Activated CD8-positive, alpha-beta memory T cell treated with anti-CD3 and anti-CD28 coated beads, Interleukin-2, amount 10 ng/mL, durations not matched to agents 7 days and 5 days (primary cell): ENCODE measurements at regions not wholly inside any gene's neighbourhood (a gene's known extent, or its start where the extent isn't known, plus 50 kb on each side); places are given as distances from the start of the nearest gene placed in this dataset.
"Not testable (repeated sequence)": the region's sequence is repeated elsewhere in the genome, so short reads cannot be mapped to it uniquely, and the experiment has no call there.

Source experiments
- ATAC-seq: fragments of 150-1000 bp; cut with Tn5 transposase; one replicate; pipeline ENCODE4 v1.10.0; 2021; ENCODE audit warnings: moderate library complexity
- CTCF ChIA-PET: fragments of 350-600 bp; sonication (Branson Sonifier 250); formaldehyde crosslinking; loops from one replicate; lab custom pipeline; 2021; ENCODE audit warnings: antibody characterized with exemption; lab: Charles Lee
- DNase-seq: peaks from one replicate; pipeline ENCODE4 v3.0.0-alpha.2; 2020
- H3K27ac Mint-ChIP-seq: one replicate; pipeline ENCODE4 v1.8.0; 2021; ENCODE audit warnings: mild to moderate bottlenecking, mixed read lengths
- H3K27me3 Mint-ChIP-seq: one replicate; pipeline ENCODE4 v1.8.0; 2021; ENCODE audit warnings: mixed read lengths
- H3K36me3 Mint-ChIP-seq: one replicate; pipeline ENCODE4 v1.8.0; 2021; ENCODE audit warnings: mild to moderate bottlenecking, mixed read lengths
- H3K4me1 Mint-ChIP-seq: one replicate; pipeline ENCODE4 v1.8.0; 2021; ENCODE audit warnings: mixed read lengths
- H3K4me3 Mint-ChIP-seq: one replicate; pipeline ENCODE4 v1.8.0; 2021; ENCODE audit warnings: mild to moderate bottlenecking, moderate library complexity, mixed read lengths
- H3K9me3 Mint-ChIP-seq: one replicate; pipeline ENCODE4 v1.8.0; 2022; ENCODE audit warnings: low read depth, mixed read lengths

DNA sequence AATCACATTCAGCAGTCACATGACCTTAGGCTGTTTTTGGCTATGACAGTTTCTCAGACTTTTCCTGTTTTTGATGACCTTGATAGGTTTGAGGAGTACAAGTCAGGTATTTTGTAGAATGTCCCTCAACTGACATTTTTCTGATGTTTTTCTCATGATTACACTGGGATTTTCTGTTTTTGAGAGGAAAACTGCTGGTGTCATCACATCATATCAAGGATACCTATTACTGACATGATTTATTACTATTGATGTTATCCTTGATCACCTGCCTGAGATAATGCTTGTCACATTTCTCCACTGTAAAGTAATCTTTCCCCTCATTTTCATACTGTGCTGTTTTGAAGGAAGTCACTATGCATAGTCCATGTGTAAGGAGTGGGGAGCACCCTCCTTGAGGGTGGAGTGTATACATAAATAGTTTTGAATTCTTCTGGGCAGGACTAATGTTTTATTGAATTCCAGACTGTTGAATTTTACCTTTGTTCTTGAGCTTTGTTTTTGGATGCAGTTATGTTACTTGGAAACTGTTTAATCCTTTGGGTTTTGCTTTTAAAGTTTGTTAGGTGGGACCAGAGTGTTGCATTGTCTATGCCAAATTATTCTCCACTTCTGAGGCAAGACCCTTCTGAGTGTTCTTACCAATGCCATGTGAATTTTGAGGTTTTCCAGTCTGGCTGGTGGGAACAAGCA is 444.5 kb upstream of the FAR2 start:
- no peak overlapping the region for H3K4me3 Mint-ChIP-seq
- no peaks in the 10 kb centered on the region for H3K9me3 Mint-ChIP-seq
- no peak overlapping the region for H3K27ac Mint-ChIP-seq
- no peak for DNase-seq
- no peaks in the 10 kb centered on the region for H3K4me1 Mint-ChIP-seq
- H3K36me3 Mint-ChIP-seq = no peaks in the 10 kb centered on the region
- CTCF ChIA-PET = no interaction called here
- no peaks in the 10 kb centered on the region for H3K27me3 Mint-ChIP-seq
- no peak for ATAC-seq

DNA sequence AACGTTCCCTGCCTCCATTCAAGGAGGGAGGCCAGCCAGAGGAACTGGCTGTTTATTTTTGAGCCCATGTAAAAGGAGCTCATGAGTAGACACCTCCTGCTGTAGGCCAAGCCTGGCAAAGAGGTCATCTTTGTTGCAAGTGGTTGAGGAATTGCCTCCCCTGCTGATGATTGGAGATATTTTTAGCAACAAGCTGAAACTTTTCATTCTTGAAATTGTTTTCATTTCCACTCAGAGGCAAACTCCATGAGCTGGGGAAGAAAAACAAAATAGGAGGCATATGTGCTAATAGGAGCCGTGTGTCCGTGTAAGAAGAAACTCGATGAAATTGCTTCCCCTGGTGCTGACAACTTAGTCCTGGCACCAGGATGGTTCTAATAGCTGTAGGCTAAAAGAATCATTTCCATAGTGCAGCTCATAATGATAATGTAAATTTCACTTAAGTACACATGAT is 440.1 kb upstream of the FAR2 start:
- no peak for ATAC-seq
- no peaks in the 10 kb centered on the region for H3K4me1 Mint-ChIP-seq
- CTCF ChIA-PET = no interaction called here

DNA sequence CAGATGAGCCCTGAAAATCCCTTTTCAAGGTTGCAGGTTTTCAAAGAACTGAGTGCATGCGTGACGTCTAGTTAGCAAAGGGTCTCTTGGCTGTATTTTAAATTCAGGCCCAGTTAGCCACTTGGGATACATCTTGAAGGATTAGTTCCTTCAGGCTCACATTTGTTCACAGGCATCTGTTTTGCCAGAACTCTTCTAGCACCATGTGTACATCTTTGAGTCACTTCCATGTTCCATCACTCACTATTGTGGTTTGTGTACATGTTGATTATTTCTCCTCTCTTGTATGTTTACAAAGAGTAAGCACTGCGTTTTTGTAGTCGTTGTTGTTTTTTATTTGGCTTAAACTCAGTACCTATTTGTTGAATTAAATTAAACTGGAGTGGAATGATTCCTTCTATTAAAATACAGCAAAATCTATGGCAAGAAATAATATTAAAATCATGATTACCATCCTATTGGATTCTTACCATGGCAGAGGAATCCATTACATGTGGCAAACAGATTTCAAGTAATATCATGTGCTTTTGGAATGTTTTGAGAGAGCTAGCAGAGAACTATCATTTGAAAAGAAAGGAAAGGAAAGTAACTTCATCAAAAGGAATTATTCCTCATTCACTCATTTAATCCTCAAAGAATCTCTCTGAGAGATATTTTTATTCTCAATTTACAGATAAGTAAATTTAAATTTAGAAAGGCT is 438.9 kb upstream of the FAR2 start:
- Mint-ChIP-seq H3K9me3 (peaks cover 2% of the 10 kb centered on the region), H3K36me3 (no peaks in the 10 kb centered on the region), H3K27me3 (peaks cover 2% of the 10 kb centered on the region), H3K27ac (no peak overlapping the region), H3K4me1 (no peaks in the 10 kb centered on the region), H3K4me3 (no peak overlapping the region)
- CTCF ChIA-PET = no interaction called here
- ATAC-seq (no peak), DNase-seq (no peak)

More for the DNA sequence above, 440.1 kb upstream of the FAR2 start:
- H3K36me3 Mint-ChIP-seq = no peaks in the 10 kb centered on the region
- H3K9me3 Mint-ChIP-seq = peaks cover 1% of the 10 kb centered on the region
- DNase-seq = no peak
- no peak overlapping the region for H3K4me3 Mint-ChIP-seq
- H3K27me3 Mint-ChIP-seq = peaks cover 2% of the 10 kb centered on the region
- no peak overlapping the region for H3K27ac Mint-ChIP-seq

DNA sequence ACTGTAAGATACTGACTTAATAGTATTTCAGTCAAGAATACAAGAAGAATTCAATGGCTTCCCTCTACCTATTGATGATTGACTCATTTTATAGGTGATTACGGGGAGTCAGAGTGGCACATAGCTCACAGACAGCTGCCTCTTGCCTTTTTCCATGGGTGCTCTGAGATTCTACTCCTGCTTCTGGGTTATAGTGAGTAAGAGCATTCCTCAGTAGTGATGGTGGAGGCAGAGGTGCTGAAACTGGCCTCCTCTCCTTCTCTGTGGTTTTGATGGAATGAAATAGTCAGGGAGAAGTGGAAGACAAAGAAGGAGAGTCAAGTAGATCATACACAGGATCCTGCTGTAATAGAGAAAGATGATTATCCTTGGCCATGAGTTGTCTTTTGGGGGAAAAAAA is 438.2 kb upstream of the FAR2 start:
- Mint-ChIP-seq H3K9me3 (peaks cover 4% of the 10 kb centered on the region), H3K27ac (no peak overlapping the region), H3K4me1 (no peaks in the 10 kb centered on the region), H3K4me3 (no peak overlapping the region), H3K27me3 (peaks cover 2% of the 10 kb centered on the region), H3K36me3 (no peaks in the 10 kb centered on the region)
- CTCF ChIA-PET = no interaction called here
- ATAC-seq = no peak
- no peak for DNase-seq

DNA sequence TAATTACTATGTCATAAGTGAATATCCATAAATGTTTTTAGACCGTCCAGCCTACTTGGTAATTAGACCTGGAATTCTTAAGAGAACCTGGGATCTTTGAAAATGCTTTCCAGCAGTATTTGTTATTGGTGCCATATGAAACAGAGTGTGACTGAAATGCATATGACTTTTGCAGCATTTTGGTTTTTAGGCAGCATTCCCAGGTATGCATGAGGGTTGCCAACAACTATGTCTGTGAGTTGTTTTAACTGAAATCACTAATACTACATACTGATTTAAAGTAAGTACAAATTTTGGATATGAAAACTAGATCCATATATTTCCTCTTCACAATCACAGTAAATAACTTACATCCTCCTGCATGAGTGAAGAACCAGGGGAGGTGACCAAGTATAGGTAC is 437.7 kb upstream of the FAR2 start:
- H3K27me3 Mint-ChIP-seq = peaks cover 2% of the 10 kb centered on the region
- no peaks in the 10 kb centered on the region for H3K4me1 Mint-ChIP-seq
- ATAC-seq (no peak), DNase-seq (no peak)
- CTCF ChIA-PET = no interaction called here
- H3K27ac Mint-ChIP-seq = no peak overlapping the region
- peaks cover 4% of the 10 kb centered on the region for H3K9me3 Mint-ChIP-seq
- H3K36me3 Mint-ChIP-seq = no peaks in the 10 kb centered on the region
- H3K4me3 Mint-ChIP-seq = no peak overlapping the region

DNA sequence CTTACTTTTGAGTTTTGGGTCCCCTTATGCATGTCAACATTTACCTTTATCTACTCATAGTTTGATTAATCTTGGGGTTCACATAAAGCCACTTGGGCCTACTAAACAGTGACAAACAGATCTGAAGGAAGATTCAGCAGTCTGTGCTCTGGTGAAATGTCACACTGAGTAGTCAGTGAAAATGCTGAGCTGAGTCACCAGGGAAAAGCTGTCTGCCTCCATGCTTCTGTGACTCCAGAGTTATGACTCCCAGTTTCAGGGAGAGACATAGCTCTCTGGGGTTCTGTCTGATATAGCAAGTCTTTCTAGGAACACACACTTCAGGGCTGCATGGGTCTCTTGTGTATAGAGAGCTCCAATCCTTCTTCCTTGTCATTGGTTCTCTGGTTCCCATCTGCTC is 406.3 kb upstream of the FAR2 start:
- CTCF ChIA-PET = no interaction called here
- DNase-seq = no peak

DNA sequence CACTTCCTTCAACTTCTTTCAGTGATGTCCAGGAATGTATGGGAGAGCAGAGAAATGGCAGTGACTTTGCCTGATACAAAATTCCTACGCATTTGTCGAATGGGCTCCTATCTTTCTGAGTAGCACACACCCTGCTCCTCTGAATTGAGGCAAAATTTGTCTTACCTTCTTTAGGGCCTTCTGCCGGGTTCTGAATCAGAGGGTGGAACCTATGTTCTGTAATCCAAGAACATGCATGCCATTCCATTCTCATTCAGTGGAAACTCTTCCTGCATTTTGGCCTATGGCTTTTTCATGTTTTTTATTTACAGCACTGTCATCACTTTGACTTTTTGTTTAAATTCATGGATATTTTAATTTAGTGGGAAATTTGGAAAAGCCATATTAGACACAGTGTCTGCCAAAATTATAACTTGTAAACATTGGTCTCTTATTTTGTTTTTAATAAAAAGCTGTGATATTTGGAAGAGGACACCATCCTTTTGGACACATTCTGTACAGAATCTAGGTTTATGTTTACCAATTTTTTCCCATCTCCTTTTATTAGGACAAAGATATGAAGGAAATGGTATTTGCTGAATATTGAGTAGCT is 402.2 kb upstream of the FAR2 start:
- H3K27ac Mint-ChIP-seq = no peak overlapping the region
- no peaks in the 10 kb centered on the region for H3K27me3 Mint-ChIP-seq
- no peaks in the 10 kb centered on the region for H3K4me1 Mint-ChIP-seq
- H3K9me3 Mint-ChIP-seq = no peaks in the 10 kb centered on the region
- CTCF ChIA-PET = no interaction called here
- H3K4me3 Mint-ChIP-seq = no peak overlapping the region
- DNase-seq = no peak
- H3K36me3 Mint-ChIP-seq = no peaks in the 10 kb centered on the region
- no peak for ATAC-seq

More for the DNA sequence above, 406.3 kb upstream of the FAR2 start:
- no peak overlapping the region for H3K4me3 Mint-ChIP-seq
- H3K36me3 Mint-ChIP-seq = no peaks in the 10 kb centered on the region
- no peaks in the 10 kb centered on the region for H3K4me1 Mint-ChIP-seq
- no peak for ATAC-seq
- H3K27ac Mint-ChIP-seq = no peak overlapping the region
- H3K9me3 Mint-ChIP-seq = no peaks in the 10 kb centered on the region
- no peaks in the 10 kb centered on the region for H3K27me3 Mint-ChIP-seq

DNA sequence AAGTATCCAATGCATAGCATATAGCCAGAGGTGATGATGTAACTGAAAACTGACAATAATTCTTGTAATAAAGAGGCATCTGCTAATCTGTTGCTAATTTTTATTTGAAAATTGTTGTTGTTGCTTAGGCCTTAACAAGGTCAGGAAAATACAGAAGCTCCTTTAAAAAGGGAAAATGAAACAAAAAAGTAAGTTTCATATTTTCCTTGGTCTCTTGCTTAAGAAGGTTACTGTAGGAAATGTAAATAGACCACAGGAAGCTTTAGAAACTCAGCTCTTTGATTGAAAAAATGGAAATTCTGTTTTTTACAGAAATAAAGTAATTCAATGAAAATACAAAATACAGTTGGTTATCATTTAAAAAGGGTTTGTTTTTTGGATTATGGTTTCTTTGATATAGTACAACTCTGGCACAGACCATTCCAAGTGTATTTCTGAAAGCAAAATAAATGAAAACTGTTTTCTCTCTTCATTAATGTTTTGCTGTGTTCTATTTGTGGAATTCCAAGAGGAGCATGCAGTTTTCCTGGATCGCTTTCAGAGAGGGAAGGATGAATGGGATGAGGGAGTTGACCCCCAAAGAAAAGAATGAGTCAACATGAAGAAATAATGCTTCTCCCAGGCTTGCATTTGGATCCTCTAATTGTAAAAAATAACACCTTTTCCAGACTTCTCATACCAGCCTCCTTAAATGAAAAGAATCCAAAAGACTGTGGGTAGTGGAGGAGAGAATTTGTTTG is 398.0 kb upstream of the FAR2 start:
- no peaks in the 10 kb centered on the region for H3K27me3 Mint-ChIP-seq
- no peak overlapping the region for H3K27ac Mint-ChIP-seq
- DNase-seq = no peak
- no peaks in the 10 kb centered on the region for H3K9me3 Mint-ChIP-seq
- H3K4me1 Mint-ChIP-seq = no peaks in the 10 kb centered on the region
- no peaks in the 10 kb centered on the region for H3K36me3 Mint-ChIP-seq
- H3K4me3 Mint-ChIP-seq = no peak overlapping the region
- CTCF ChIA-PET = no interaction called here
- ATAC-seq = no peak

DNA sequence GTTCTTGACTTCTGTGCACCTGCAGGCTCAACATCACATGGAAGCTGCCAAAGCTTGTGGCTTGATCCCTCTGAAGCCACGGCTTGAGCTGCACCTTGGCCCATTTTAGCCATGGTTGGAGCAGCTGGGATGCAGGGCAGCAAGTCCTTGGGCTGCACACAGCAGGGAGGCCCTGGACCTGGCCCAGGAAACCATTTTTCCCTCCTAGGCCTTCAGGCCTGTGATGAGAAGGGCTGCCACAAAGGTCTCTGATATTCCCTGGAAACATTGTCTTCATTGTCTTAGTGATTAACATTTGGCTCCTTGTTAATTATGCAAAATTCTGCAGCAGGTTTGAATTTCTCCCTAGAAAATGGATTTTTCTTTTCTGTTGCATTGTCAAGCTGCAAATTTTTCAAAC is 394.1 kb upstream of the FAR2 start:
- H3K4me1 Mint-ChIP-seq = no peaks in the 10 kb centered on the region
- no peaks in the 10 kb centered on the region for H3K36me3 Mint-ChIP-seq
- no peak overlapping the region for H3K4me3 Mint-ChIP-seq
- no peaks in the 10 kb centered on the region for H3K27me3 Mint-ChIP-seq
- ATAC-seq (no peak), DNase-seq (no peak)
- H3K9me3 Mint-ChIP-seq = peaks cover under 1% of the 10 kb centered on the region
- CTCF ChIA-PET = no interaction called here
- H3K27ac Mint-ChIP-seq = no peak overlapping the region

DNA sequence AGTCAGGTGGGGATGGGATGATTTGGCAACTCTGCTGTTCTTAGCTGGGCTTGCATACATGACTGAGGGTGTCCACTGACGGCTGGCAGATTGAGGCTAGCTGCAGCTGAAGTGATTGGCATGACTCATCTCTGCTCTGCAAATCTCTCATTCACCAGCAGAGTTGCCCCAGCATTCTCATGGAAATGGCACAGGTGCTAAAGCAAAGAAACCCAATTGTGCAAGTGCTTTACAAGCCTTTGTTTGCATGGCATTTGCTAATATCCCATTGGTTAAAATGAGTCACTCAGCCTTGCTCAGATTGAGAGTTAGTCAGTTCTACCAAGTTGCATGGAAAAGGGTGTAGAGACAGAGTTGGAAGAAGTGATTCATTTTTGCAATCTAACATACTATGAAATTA is 389.7 kb upstream of the FAR2 start:
- Mint-ChIP-seq H3K4me3 (no peak overlapping the region), H3K27ac (no peak overlapping the region), H3K36me3 (no peaks in the 10 kb centered on the region), H3K9me3 (peaks cover 2% of the 10 kb centered on the region), H3K4me1 (no peaks in the 10 kb centered on the region), H3K27me3 (no peaks in the 10 kb centered on the region)
- DNase-seq = no peak
- ATAC-seq = no peak
- CTCF ChIA-PET = no interaction called here

DNA sequence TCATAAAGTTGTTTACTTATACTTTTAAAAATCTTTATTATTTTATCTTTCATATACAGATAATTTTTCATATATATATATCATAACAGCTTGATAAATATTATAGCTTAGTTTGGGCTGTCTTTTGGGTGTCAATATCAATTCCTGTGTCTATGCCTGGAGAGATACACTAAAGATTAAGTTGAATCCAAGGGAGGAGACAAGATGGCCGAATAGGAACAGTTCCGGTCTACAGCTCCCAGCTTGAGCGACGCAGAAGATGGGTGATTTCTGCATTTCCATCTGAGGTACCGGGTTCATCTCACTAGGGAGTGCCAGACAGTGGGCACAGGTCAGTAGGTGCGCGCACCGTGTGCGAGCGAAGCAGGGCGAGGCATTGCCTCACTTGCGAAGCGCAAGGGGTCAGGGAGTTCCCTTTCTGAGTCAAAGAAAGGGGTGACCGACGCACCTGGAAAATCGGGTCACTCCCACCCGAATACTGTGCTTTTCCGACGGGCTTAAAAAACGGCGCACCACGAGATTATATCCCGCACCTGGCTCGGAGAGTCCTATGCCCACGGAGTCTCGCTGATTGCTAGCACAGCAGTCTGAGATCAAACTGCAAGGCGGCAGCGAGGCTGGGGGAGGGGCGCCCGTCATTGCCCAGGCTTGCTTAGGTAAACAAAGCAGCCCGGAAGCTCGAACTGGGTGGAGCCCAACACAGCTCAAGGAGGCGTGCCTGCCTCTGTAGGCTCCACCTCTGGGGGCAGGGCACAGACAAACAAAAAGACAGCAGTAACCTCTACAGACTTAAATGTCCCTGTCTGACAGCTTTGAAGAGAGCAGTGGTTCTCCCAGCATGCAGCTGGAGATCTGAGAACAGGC is 388.8 kb upstream of the FAR2 start:
- DNase-seq, ATAC-seq, H3K27me3 Mint-ChIP-seq, CTCF ChIA-PET, H3K36me3 Mint-ChIP-seq, H3K4me1 Mint-ChIP-seq, H3K4me3 Mint-ChIP-seq, H3K27ac Mint-ChIP-seq, H3K9me3 Mint-ChIP-seq: not testable (repeated sequence)

DNA sequence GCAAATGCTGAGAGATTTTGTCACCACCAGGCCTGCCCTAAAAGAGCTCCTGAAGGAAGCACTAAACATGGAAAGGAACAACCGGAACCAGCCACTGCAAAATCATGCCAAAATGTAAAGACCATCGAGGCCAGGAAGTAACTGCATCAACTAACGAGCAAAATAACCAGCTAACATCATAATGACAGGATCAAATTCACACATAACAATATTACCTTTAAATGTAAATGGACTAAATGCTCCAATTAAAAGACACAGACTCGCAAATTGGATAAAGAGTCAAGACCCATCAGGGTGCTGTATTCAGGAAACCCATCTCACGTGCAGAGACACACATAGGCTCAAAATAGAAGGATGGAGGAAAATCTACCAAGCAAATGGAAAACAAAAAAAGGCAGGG is 387.2 kb upstream of the FAR2 start:
- DNase-seq, ATAC-seq, H3K27ac Mint-ChIP-seq, H3K27me3 Mint-ChIP-seq, H3K9me3 Mint-ChIP-seq, H3K4me1 Mint-ChIP-seq, H3K4me3 Mint-ChIP-seq, H3K36me3 Mint-ChIP-seq, CTCF ChIA-PET: not testable (repeated sequence)

DNA sequence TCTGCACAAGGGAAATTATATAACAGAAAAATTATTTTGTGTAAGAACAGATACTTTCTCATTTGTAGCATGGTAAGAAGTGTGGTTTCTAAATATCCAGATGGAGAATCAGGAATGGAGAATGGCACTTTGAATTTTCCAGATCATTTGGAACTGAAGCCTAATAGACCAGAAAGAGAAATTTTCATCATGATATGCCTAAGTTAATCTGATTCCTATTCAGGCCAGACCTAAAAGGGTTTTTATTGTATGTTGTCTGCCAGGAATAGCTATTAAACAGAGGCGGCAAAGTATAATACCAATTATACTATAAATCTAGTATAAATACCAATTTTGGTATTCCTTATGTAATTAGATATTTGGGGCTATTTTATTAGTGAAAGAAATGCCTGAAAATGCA is 382.7 kb upstream of the FAR2 start:
- ATAC-seq = no peak
- Mint-ChIP-seq H3K9me3 (no peaks in the 10 kb centered on the region), H3K4me3 (no peak overlapping the region), H3K27me3 (no peaks in the 10 kb centered on the region), H3K4me1 (no peaks in the 10 kb centered on the region), H3K36me3 (no peaks in the 10 kb centered on the region), H3K27ac (no peak overlapping the region)
- CTCF ChIA-PET = no interaction called here
- no peak for DNase-seq
